OCI-LY7 (cell line): ENCODE measurements at regions not wholly inside any gene's neighbourhood (a gene's known extent, or its start where the extent isn't known, plus 50 kb on each side); places are given as distances from the start of the nearest gene placed in this dataset.

Experiments used
- EZH2phosphoT487 ChIP-seq: fragments of 200-600 bp; sonication (generic); IDR thresholded peaks from 2 replicates; pipeline ENCODE4 v1.6.1; 2018; ENCODE audit warnings: low read depth, borderline replicate concordance, mild to moderate bottlenecking, mixed run types, antibody characterized with exemption, low read length, moderate library complexity, mixed read lengths
- TF ChIP-seq, protein P1 (sequence below): fragments of 200-600 bp; sonication (generic); conservative IDR thresholded peaks from 2 replicates; pipeline ENCODE4 v1.5.1; 2014; ENCODE audit warnings: mild to moderate bottlenecking, antibody characterized with exemption, low read length, moderate library complexity, mixed read lengths

DNA sequence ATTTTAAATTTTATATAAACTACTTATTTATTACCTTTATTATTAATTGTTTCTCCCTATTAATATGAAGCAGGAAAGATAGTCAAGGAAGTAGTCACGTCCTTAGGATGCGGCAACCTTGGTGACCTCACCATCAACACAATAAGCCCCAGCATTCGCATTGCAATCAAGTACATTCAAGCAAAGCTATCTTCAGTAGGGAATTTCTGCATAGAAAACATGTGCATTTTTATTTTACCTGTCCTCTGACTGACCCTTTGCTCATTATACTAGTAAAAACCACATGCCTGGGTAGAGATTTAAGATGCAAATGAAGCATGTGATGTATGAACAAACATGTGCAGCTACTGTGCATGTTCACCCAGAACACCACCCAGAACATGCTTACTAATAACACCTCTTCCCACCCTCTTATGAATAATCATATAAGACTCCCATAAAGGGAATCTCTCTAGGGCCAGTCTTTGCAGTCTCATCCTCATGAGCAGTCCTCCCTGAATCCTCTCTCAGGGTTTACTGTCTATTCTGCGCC lies 869.6 kb downstream of the TAF11L14 start:
- TF ChIP-seq, protein P1, sequence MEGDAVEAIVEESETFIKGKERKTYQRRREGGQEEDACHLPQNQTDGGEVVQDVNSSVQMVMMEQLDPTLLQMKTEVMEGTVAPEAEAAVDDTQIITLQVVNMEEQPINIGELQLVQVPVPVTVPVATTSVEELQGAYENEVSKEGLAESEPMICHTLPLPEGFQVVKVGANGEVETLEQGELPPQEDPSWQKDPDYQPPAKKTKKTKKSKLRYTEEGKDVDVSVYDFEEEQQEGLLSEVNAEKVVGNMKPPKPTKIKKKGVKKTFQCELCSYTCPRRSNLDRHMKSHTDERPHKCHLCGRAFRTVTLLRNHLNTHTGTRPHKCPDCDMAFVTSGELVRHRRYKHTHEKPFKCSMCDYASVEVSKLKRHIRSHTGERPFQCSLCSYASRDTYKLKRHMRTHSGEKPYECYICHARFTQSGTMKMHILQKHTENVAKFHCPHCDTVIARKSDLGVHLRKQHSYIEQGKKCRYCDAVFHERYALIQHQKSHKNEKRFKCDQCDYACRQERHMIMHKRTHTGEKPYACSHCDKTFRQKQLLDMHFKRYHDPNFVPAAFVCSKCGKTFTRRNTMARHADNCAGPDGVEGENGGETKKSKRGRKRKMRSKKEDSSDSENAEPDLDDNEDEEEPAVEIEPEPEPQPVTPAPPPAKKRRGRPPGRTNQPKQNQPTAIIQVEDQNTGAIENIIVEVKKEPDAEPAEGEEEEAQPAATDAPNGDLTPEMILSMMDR: no peak
- TF ChIP-seq EZH2phosphoT487: no peak
